Loucy (cell line): ENCODE measurements at regions not wholly inside any gene's neighbourhood (a gene's known extent, or its start where the extent isn't known, plus 50 kb on each side); places are given as distances from the start of the nearest gene placed in this dataset.

Experiments used
- H2AFZ ChIP-seq: fragments of 200-600 bp; sonication (generic); 2 replicates; pipeline ENCODE4 v1.6.0; 2016; ENCODE audit warnings: antibody characterized with exemption, mild to moderate bottlenecking, low read length, moderate library complexity
- H3F3A ChIP-seq: fragments of 200-600 bp; 2 replicates; pipeline ENCODE4 v1.6.0; 2016; ENCODE audit warnings: antibody characterized with exemption, low read depth, mild to moderate bottlenecking
- H3K27me3 ChIP-seq: fragments of 200-600 bp; sonication (generic); 2 replicates; pipeline ENCODE4 v1.6.1; 2014; ENCODE audit warnings: low read length, mild to moderate bottlenecking; ENCODE audit not compliant: insufficient read depth, poor library complexity, severe bottlenecking
- H3K36me3 ChIP-seq: fragments of 200-600 bp; sonication (generic); 2 replicates; pipeline ENCODE4 v1.6.1; 2016; ENCODE audit warnings: low read length; ENCODE audit not compliant: insufficient read depth
- H3K4me1 ChIP-seq: fragments of 200-600 bp; sonication (generic); 2 replicates; pipeline ENCODE4 v1.5.1; 2014; ENCODE audit warnings: low read length, mild to moderate bottlenecking; ENCODE audit not compliant: insufficient read depth, poor library complexity, severe bottlenecking
- H3K4me2 ChIP-seq: fragments of 200-600 bp; sonication (generic); 2 replicates; pipeline ENCODE4 v1.6.0; 2014; ENCODE audit warnings: antibody characterized with exemption, low read length, low read depth, mild to moderate bottlenecking; ENCODE audit not compliant: poor library complexity, severe bottlenecking
- H3K4me3 ChIP-seq: fragments of 200-600 bp; sonication (generic); 2 replicates; pipeline ENCODE4 v1.5.1; 2014; ENCODE audit warnings: low read length, mild to moderate bottlenecking, mixed read lengths; ENCODE audit not compliant: poor library complexity, severe bottlenecking
- H3K79me2 ChIP-seq: fragments of 200-600 bp; sonication (generic); 2 replicates; pipeline ENCODE4 v1.6.1; 2014; ENCODE audit warnings: low read length; ENCODE audit not compliant: insufficient read depth
- H3K9ac ChIP-seq: fragments of 200-600 bp; sonication (generic); 2 replicates; pipeline ENCODE4 v1.6.0; 2014; ENCODE audit warnings: mild to moderate bottlenecking, low read depth, low read length, moderate library complexity; ENCODE audit not compliant: poor library complexity, severe bottlenecking
- H3K9me2 ChIP-seq: fragments of 200-600 bp; sonication (generic); replicated peaks from 2 replicates; pipeline ENCODE4 v1.6.1; 2016; ENCODE audit warnings: low read depth, low read length, mixed read lengths
- H3K9me3 ChIP-seq: fragments of 200-600 bp; sonication (generic); 2 replicates; pipeline ENCODE4 v1.6.1; 2014; ENCODE audit warnings: mild to moderate bottlenecking, antibody characterized with exemption, low read length, low read depth; ENCODE audit not compliant: insufficient read depth
- H4K20me1 ChIP-seq: fragments of 200-600 bp; sonication (generic); 2 replicates; pipeline ENCODE4 v1.6.0; 2014; ENCODE audit warnings: antibody characterized with exemption, low read length, mild to moderate bottlenecking; ENCODE audit not compliant: insufficient read depth, poor library complexity, severe bottlenecking
- EZH2phosphoT487 ChIP-seq: fragments of 200-600 bp; IDR thresholded peaks from 2 replicates; pipeline ENCODE4 v1.6.1; 2018; ENCODE audit warnings: antibody characterized with exemption, mild to moderate bottlenecking, moderate library complexity, borderline replicate concordance
- TF ChIP-seq, protein P1 (sequence below): fragments of 200-600 bp; sonication (generic); conservative IDR thresholded peaks from 2 replicates; pipeline ENCODE4 v1.5.1; 2014; ENCODE audit warnings: mild to moderate bottlenecking, antibody characterized with exemption, low read length

DNA sequence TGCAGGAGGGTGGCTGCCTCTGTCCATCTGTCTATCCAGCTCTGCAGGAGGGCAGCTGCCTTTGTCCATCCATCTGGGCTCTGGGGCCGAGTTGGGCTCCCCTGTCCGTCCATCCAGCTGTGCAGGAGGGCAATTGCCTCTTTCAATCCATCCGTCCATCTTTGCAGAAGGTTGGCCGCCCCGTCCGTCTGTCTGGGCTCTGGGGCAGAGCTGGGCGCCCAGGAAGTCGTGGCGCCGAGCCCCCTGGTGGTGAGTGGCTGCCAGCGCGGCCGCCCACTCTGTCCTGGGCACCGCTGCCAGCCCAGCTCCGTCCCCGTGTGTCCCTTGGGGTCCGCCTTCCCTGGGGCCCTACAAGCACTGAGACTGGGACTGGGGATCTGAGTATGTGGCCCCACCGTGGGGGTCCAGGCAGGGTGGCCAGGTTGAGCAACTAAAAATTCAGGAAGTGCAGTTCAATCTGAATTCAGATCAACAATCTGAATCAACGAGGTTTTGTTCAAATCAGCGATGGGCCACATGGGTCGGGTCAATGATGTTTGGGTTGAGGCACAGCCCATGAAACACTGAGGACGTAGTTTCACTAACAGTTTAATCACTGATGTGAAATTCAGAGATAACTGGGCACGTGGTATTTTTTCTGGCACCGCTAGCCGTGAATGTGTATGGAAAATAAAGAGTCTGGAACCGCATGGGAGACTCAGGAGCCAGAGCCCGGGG lies 99.1 kb upstream of the ACTRT2 start:
- H3K9me2 ChIP-seq = no peaks in the 10 kb centered on the region
- H3K79me2 ChIP-seq = no peaks in the 10 kb centered on the region
- H3K9me3 ChIP-seq = no peaks in the 10 kb centered on the region
- no peak overlapping the region for H3K4me2 ChIP-seq
- H3F3A ChIP-seq = no peaks in the 10 kb centered on the region
- no peak overlapping the region for H3K4me3 ChIP-seq
- H2AFZ ChIP-seq = no peak overlapping the region; the same call in 1 of the 2 replicates
- no peaks in the 10 kb centered on the region for H3K36me3 ChIP-seq
- no peak overlapping the region for H3K9ac ChIP-seq
- no peaks in the 10 kb centered on the region for H3K4me1 ChIP-seq
- no peaks in the 10 kb centered on the region for H3K27me3 ChIP-seq
- TF ChIP-seq EZH2phosphoT487 = no peak
- TF ChIP-seq, protein P1, sequence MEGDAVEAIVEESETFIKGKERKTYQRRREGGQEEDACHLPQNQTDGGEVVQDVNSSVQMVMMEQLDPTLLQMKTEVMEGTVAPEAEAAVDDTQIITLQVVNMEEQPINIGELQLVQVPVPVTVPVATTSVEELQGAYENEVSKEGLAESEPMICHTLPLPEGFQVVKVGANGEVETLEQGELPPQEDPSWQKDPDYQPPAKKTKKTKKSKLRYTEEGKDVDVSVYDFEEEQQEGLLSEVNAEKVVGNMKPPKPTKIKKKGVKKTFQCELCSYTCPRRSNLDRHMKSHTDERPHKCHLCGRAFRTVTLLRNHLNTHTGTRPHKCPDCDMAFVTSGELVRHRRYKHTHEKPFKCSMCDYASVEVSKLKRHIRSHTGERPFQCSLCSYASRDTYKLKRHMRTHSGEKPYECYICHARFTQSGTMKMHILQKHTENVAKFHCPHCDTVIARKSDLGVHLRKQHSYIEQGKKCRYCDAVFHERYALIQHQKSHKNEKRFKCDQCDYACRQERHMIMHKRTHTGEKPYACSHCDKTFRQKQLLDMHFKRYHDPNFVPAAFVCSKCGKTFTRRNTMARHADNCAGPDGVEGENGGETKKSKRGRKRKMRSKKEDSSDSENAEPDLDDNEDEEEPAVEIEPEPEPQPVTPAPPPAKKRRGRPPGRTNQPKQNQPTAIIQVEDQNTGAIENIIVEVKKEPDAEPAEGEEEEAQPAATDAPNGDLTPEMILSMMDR = peak; percentile 52
- no peaks in the 10 kb centered on the region for H4K20me1 ChIP-seq

DNA sequence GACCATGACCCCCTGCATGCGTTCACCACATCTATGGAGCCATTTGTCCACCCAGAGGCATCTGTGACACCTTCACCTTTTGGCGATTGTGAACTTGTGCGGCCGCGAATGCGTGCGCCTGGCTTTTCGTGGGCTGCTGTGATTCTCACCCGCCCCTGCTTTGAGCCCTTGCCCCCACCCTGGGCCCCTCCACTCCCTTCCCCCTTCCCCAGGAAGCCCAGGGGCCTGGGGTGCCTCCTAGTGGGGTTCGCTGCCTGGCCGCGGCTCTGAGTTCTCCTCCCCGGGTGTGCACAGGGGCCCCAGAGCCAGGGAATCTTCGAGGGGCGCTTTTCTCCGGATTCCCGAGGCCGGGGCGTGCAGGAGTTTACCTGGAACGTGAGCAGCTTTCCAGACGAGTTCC lies 97.9 kb upstream of the ACTRT2 start:
- Histone ChIP-seq H3K4me2 (no peak overlapping the region), H3F3A (no peaks in the 10 kb centered on the region), H3K27me3 (no peaks in the 10 kb centered on the region), H3K4me1 (no peaks in the 10 kb centered on the region), H3K4me3 (no peak overlapping the region), H3K9me3 (no peaks in the 10 kb centered on the region), H4K20me1 (no peaks in the 10 kb centered on the region), H3K36me3 (no peaks in the 10 kb centered on the region), H3K79me2 (no peaks in the 10 kb centered on the region), H3K9me2 (no peaks in the 10 kb centered on the region), H2AFZ (no peak overlapping the region), H3K9ac (no peak overlapping the region)
- no peak for TF ChIP-seq EZH2phosphoT487
- TF ChIP-seq, protein P1 = no peak

DNA sequence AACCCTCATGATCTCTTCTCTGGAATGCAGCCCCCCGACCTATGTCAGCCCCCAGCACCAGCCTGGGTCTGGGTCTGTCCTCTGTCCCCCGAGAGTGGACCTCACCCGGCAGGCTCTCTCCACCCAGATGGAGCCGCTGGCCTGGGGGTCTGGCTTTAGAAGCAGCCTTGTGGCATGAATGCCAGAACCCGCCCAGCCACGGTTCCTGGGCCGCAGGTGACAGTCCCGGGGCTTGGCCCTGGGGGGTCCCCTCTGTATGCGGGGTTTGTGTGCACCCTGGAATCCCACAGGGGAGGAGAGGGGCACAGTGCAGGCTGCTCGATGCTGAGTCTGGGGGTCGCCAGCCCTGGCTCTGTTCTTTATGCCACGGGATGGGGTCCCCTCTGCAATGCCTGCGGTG lies 96.0 kb upstream of the ACTRT2 start:
- no peaks in the 10 kb centered on the region for H3K9me3 ChIP-seq
- H3K27me3 ChIP-seq = no peaks in the 10 kb centered on the region
- no peaks in the 10 kb centered on the region for H3K9me2 ChIP-seq
- no peaks in the 10 kb centered on the region for H3K36me3 ChIP-seq
- H3K79me2 ChIP-seq = no peaks in the 10 kb centered on the region
- no peaks in the 10 kb centered on the region for H4K20me1 ChIP-seq
- no peaks in the 10 kb centered on the region for H3F3A ChIP-seq
- H2AFZ ChIP-seq = no peak overlapping the region
- TF ChIP-seq, protein P1 = no peak
- TF ChIP-seq EZH2phosphoT487 = no peak
- H3K4me2 ChIP-seq = no peak overlapping the region
- H3K4me1 ChIP-seq = no peaks in the 10 kb centered on the region
- H3K4me3 ChIP-seq = no peak overlapping the region
- H3K9ac ChIP-seq = no peak overlapping the region
